SK-N-SH (cell line): ENCODE measurements at regions not wholly inside any gene's neighbourhood (a gene's known extent, or its start where the extent isn't known, plus 50 kb on each side); places are given as distances from the start of the nearest gene placed in this dataset.

ENCODE experiments used
- CTCF ChIP-seq: fragments of 200-600 bp; sonication (generic); IDR thresholded peaks from 2 replicates; pipeline ENCODE4 v1.6.1; 2017; ENCODE audit warnings: antibody characterized with exemption, mild to moderate bottlenecking, moderate library complexity
- ELF1 ChIP-seq: IDR thresholded peaks from 2 replicates; pipeline ENCODE4 v1.4.0; 2012
- GABPA ChIP-seq: IDR thresholded peaks from 2 replicates; pipeline ENCODE4 v1.4.0; 2012; ENCODE audit warnings: low read depth, mild to moderate bottlenecking
- RAD21 ChIP-seq: IDR thresholded peaks from 2 replicates; pipeline ENCODE4 v1.6.1; 2012; ENCODE audit warnings: mild to moderate bottlenecking, low read length
- REST ChIP-seq: IDR thresholded peaks from 2 replicates; pipeline ENCODE4 v1.6.1; 2012; ENCODE audit warnings: mild to moderate bottlenecking, low read depth, low read length, moderate library complexity
- ZBTB33 ChIP-seq: IDR thresholded peaks from 2 replicates; pipeline ENCODE4 v1.4.0; 2012; ENCODE audit warnings: low read depth, borderline replicate concordance

- no peak for TF ChIP-seq ZBTB33
- TF ChIP-seq CTCF, result no peak
- TF ChIP-seq RAD21, result no peak
- TF ChIP-seq REST, result no peak
- TF ChIP-seq GABPA, result no peak
- no peak for TF ChIP-seq ELF1
Measured at GRCh38 chr16:35365675-35366074, 1906.3 kb downstream of the TP53TG3F start.
